Renal cortical epithelial cell (primary cell): ENCODE measurements at regions not wholly inside any gene's neighbourhood (a gene's known extent, or its start where the extent isn't known, plus 50 kb on each side); places are given as distances from the start of the nearest gene placed in this dataset.

Experiments
- DNase-seq: peaks from one replicate; pipeline ENCODE4 v3.0.0-alpha.2; 2011; ENCODE audit warnings: low read depth

GRCh38 chr18:3358310-3358709 is 91.7 kb upstream of the TGIF1 start:
- no peak for DNase-seq

- no peak for DNase-seq
These were observed 89.8 kb upstream of the TGIF1 start for GRCh38 chr18:3360211-3360610.

GRCh38 chr18:3367491-3368091 is 82.4 kb upstream of the TGIF1 start:
- DNase-seq: peak; percentile 32

GRCh38 chr18:3368193-3368592 is 81.8 kb upstream of the TGIF1 start:
- peak; percentile 85 for DNase-seq

DNA sequence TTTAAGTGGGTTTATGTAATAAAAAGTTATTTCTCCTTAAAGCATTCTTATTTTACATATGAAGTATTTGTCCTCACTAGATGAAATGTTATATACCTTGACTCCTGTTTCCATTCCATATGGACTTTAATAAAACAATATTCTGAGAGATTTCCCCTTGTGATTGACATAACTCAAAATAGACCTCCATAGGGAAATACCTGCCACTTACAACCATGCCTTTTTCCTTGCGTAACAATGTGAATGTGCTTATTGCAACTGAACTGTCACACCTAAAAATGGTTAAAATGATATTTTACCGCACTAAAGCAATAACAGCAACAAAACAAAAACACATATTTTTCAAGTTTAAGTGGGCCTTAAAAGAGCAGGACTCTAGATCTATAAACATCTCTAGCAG is 70.3 kb upstream of the TGIF1 start:
- DNase-seq: no peak

DNA sequence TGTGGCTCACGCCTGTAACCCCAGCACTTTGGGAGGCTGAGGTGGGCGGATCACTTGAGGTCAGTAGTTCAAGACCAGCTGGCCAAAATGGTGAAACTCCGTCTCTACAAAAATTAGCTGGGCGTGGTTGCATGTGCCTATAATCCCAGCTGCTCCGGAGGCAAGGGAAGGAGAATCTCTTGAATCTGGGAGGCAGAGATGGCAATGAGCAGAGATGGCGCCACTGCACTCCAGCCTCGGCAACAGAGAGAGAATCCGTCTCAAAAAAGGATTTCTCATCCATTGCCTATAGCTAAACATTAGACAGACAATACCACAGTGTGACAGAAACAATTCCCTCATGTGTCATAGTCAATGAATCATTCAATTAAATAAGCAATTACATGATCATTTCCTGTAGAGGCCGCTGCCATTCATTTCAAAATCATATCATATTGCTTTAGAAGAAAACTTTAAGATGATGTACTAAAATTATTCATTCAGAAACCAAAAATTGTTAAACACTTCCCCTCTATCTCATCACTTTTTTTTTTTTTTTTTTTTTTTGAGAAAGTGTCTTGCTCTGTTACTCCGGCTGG is 69.5 kb upstream of the TGIF1 start:
- peak; percentile 90 for DNase-seq

DNA sequence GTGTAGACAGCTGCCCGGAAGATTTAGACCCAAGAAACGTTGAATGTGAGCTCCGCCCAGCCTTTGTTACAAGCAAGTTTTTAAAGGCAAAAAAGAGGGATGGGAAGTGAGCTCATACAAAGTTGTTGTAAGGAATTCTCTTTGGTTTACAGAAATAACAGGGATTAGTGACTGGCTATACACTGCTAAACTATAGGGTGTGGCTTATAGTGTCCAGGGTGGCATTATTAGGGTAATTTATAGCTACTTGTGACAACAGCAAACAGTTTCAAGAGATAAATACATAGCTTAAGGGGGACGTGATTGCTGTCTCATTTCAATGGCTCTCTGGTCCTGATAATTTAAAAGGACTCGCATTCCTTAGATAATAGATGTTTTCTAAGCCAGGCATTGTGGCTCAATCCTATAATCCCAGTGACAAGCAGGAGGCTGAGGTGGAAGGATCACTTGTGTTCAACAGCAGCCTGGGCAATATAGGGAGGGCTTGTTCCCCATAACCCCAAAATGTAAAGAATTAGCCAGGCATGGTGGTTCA is 66.5 kb upstream of the TGIF1 start:
- no peak for DNase-seq

- peak; percentile 50 for DNase-seq
These were observed 65.1 kb upstream of the TGIF1 start for GRCh38 chr18:3384664-3385563.

DNA sequence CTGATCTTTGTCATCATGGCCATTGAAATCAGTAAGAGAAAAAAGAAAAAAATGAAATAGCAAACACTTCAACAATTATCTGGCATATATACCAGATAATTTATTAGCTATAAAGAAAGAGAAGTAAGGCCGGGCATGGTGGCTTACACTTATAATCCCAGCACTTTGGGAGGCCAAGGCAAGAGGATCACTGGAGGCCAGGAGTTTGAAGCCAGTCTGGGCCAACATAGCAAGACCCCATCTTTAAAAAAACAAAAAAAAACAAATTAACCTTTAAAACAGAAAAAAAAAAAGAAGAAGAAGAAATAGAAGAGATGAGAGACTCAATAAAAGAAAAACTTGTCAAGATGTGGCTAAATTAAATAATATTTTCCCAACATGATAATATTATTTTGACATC is 61.6 kb upstream of the TGIF1 start:
- DNase-seq: no peak

DNA sequence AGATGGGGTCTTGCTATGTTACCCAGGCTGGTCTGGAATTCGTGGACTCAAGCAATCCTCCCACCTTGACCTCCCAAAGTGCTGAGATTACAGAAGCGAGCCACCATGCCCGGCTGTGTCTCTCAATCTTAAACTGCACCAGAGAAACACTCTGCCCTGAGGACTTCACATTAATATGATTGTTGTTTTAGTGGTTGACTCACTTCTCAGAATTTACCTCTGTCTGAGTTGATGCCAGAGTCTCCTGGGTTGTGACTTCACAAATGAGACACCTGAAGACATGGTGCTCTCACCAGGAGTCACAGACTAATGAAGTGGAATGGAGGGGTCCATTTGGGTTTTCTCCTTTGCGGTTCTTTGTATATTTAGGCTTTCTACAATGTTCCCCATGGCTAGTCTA is 61.0 kb upstream of the TGIF1 start:
- DNase-seq: peak; percentile 82

GRCh38 chr18:3389977-3390376 is 60.0 kb upstream of the TGIF1 start:
- no peak for DNase-seq

DNA sequence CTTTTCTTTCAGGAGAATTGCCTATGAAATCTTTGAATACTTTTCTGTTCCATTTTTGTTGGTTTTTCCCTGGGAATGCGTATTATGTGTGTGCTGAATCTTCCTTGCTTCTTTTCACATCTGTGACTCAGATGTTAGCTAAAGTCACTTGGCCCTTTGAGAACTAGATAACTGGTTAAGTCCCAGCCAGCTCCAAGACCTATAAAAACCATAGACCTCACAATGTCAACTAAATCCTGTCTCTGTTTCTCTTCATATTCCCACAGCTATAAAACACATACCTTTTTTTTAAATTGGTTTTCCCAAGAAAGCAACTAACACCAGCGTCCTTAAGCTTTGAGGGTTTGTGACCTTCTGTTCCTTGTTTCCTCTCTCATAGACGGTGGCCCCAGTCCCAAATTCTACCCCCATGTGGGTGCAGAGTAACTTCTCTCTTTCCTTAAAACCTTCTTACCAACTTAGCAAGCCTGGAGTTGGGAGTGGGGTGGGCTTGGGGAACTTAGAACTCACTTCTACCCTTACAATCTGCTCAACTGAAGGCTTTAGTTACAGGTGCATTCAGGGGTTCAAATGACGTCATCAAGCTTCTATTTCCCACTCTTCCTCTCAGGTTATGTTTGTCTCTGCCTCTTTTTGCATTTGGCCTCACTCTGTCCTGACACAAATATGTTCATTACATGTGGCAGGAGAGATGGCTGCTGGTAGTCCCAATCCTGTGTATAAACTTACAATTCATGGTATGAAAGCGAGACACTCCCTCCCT is 58.1 kb upstream of the TGIF1 start:
- no peak for DNase-seq

DNA sequence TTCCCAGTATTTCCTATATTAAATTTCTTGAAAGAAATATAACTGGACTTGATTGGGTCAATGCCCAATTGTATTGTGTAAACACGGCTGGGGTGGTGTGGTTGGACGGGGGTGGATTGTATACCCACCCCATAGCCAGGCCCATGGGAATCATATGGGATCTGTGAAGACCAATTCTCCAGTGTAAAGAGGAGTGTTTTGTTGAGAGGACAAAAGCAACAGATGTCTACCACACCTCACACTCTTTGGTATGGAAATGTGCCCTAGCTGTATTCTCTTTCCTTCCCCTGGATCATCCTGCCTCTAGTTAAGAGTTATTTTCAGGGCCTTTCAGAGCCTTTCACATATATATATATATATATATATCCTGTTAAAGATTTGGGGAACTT is 57.5 kb upstream of the TGIF1 start:
- no peak for DNase-seq

DNA sequence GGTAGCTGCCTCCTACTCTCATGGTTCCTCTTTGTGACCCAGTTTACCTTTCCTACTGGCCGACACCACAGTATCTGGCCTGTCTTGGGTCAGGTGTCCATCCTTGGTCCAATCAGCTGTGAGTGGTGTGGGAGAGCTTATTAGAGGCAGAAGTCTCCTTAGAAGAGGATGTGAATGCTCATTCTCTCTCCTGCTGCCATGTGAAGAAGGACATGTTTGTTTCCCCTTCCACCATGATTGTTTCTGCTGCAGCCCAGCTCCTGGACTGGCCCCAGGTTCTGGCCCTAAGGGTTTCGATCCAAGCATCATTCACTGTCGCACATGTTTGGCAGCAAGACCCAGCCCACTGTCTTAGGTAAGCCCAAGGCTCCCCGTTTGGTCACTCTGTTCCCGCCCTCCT is 55.3 kb upstream of the TGIF1 start:
- no peak for DNase-seq

DNA sequence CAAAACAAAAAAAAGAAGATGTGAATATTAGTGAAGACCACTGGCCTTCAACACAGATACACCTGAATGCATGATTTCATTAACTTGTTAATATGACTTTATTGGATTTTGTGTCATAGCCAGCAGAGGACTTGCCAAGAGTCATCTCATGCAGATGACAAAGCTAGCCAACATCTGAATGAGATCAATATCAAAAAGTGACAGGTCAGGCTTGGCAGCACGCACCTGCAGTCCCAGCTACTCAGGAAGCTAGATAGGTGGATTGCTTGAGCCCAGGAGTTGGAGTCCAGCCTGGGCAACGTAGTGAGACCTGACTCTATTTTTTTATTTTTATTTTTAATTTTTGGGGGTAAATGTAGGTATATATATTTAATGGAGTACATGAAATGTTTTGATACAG is 54.5 kb upstream of the TGIF1 start:
- DNase-seq: no peak

- no peak for DNase-seq
These were observed 52.8 kb upstream of the TGIF1 start for GRCh38 chr18:3397031-3397750.

- no peak for DNase-seq
These were observed 52.2 kb upstream of the TGIF1 start for GRCh38 chr18:3397786-3398185.
